ENCODE measurements at regions not wholly inside any gene's neighbourhood (a gene's known extent, or its start where the extent isn't known, plus 50 kb on each side); places are given as distances from the start of the nearest gene placed in this dataset.

DNA sequence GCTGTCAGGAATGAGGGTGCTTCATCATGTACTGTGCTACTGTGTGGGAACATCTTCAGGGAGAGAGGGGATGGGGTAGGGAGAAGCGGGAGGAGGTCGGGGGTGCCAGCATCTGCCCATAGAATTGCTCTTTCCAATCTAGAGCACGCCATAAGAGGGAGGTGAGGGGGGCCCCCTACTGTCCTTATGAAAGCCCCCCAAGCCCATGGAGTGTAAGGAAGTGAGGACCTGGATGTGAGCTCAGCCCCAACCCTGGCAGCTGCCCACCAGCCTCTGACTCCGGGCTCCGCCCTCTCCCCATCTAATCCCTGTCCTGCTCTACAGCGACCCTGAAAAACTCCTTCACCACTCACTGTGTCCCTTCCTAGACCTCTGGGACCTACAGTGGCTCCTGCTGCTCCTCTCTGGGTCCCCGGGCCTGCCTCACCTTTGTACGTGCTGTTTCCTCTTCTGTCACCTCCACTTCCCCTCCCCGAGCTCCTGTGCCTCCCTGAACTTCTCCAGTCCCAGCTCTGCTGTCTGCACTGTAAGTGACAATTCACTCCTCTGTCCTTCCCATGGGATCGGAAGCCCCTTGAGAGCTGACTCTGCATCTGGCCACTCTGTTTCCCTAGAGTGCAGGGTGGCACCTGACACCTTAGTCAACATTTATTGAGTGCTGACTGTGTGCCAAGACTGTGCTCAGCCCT, 269.4 kb downstream of the PTPRU start:
- no peak overlapping the region for H3K9ac ChIP-seq (ENCODE audit: low read depth in 1 of 2, low read length in 2 of 2)
- no peaks in the 10 kb centered on the region for H3K36me3 ChIP-seq (ENCODE audit: control insufficient read depth in 1 of 2, insufficient read depth in 2 of 2, low read length in 2 of 2)
- no peaks in the 10 kb centered on the region for H3K4me1 ChIP-seq (ENCODE audit: control insufficient read depth in 1 of 2, insufficient read depth in 2 of 2, low read length in 2 of 2)
- peaks cover 0 to 1% of the 10 kb centered on the region in 2 donors for H3K27me3 ChIP-seq (ENCODE audit: control insufficient read depth in 1 of 2, insufficient read depth in 2 of 2, low read length in 2 of 2)
- H3K27ac ChIP-seq (ENCODE audit: low read depth, low read length) = no peak overlapping the region
- no peaks in the 10 kb centered on the region for H3K9me3 ChIP-seq (ENCODE audit: control insufficient read depth in 1 of 2, low read length in 2 of 2)
- no peak overlapping the region for H3K4me3 ChIP-seq (ENCODE audit: low read depth in 1 of 2, low read length in 2 of 2)

- Histone ChIP-seq H3K9ac (ENCODE audit: low read depth in 1 of 2, low read length in 2 of 2) (no peak overlapping the region), H3K4me1 (ENCODE audit: control insufficient read depth in 1 of 2, insufficient read depth in 2 of 2, low read length in 2 of 2) (no peaks in the 10 kb centered on the region), H3K36me3 (ENCODE audit: control insufficient read depth in 1 of 2, insufficient read depth in 2 of 2, low read length in 2 of 2) (no peaks in the 10 kb centered on the region), H3K4me3 (ENCODE audit: low read depth in 1 of 2, low read length in 2 of 2) (no peak overlapping the region), H3K27me3 (ENCODE audit: control insufficient read depth in 1 of 2, insufficient read depth in 2 of 2, low read length in 2 of 2) (peaks cover 0 to 6% of the 10 kb centered on the region in 2 donors), H3K27ac (ENCODE audit: low read depth, low read length) (no peak overlapping the region), H3K9me3 (ENCODE audit: control insufficient read depth in 1 of 2, low read length in 2 of 2) (no peaks in the 10 kb centered on the region)
Observed at GRCh38 chr1:29504709-29505410, 268.5 kb downstream of the PTPRU start.

DNA sequence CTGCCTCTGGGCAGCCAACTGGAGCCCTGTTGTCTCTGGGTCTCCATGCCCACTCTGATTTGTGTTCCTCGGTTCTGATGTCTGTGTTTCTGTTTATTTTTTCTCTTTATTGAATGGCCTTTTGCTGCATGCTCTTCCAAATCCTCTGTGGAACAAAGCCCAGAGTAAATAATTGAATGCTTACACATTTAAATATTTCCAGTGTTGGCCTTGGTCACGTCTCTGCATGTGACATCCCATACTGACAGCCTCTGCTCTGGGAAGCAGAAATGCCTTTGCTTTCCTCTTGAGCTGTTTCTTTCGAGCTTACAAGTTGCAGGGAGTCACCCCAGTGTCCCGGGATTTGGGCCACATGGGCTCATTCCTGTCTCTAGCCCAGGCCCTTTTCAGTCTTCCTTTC, 267.9 kb downstream of the PTPRU start:
- H3K27me3 ChIP-seq (ENCODE audit: control insufficient read depth in 1 of 2, insufficient read depth in 2 of 2, low read length in 2 of 2) = peaks cover 0 to 6% of the 10 kb centered on the region in 2 donors
- H3K4me3 ChIP-seq (ENCODE audit: low read depth in 1 of 2, low read length in 2 of 2) = no peak overlapping the region
- no peaks in the 10 kb centered on the region for H3K9me3 ChIP-seq (ENCODE audit: control insufficient read depth in 1 of 2, low read length in 2 of 2)
- H3K27ac ChIP-seq (ENCODE audit: low read depth, low read length) = no peak overlapping the region
- no peaks in the 10 kb centered on the region for H3K36me3 ChIP-seq (ENCODE audit: control insufficient read depth in 1 of 2, insufficient read depth in 2 of 2, low read length in 2 of 2)
- no peaks in the 10 kb centered on the region for H3K4me1 ChIP-seq (ENCODE audit: control insufficient read depth in 1 of 2, insufficient read depth in 2 of 2, low read length in 2 of 2)
- no peak overlapping the region for H3K9ac ChIP-seq (ENCODE audit: low read depth in 1 of 2, low read length in 2 of 2)

GRCh38 chr1:29502911-29503840, 266.9 kb downstream of the PTPRU start:
- no peaks in the 10 kb centered on the region for H3K4me1 ChIP-seq (ENCODE audit: control insufficient read depth in 1 of 2, insufficient read depth in 2 of 2, low read length in 2 of 2)
- H3K9me3 ChIP-seq (ENCODE audit: control insufficient read depth in 1 of 2, low read length in 2 of 2) = no peaks in the 10 kb centered on the region
- H3K27me3 ChIP-seq (ENCODE audit: control insufficient read depth in 1 of 2, insufficient read depth in 2 of 2, low read length in 2 of 2) = peaks cover 0 to 8% of the 10 kb centered on the region in 2 donors
- no peaks in the 10 kb centered on the region for H3K36me3 ChIP-seq (ENCODE audit: control insufficient read depth in 1 of 2, insufficient read depth in 2 of 2, low read length in 2 of 2)
- no peak overlapping the region for H3K9ac ChIP-seq (ENCODE audit: low read depth in 1 of 2, low read length in 2 of 2)
- H3K4me3 ChIP-seq (ENCODE audit: low read depth in 1 of 2, low read length in 2 of 2) = no peak overlapping the region
- no peak overlapping the region for H3K27ac ChIP-seq (ENCODE audit: low read depth, low read length)

DNA sequence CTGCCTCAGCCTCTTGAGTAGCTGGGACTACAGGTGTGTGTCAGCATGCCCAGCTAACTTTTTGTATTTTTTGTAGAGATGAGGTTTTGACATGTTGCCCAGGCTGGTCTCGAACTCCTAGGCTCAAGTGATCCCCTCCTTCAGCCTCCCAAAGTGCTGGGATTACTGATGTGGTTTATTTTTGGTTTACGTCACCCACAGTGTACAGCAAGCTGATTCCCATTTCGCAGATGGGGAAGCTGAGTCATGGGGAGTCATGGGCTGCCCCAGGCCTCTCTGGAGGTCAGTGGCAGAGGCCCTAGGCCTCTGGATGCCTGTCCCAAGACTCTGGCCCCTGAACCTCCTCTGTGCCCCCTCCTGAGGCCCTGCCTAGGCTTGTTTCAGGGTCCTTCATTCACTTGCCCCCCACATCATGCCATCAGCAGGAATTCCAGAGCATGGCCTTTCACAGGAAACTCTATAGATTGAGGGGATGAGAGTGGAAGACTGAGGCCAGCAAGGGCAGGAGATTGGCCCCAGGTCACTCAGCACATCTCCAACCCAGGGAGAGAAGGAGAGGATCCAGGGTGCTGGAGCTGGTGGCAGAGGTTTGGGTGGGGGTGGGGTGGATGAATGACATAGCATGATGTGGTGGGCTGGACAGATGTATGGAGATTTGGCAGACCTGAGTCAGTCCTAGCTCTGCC, 266.0 kb downstream of the PTPRU start:
- H3K27ac ChIP-seq (ENCODE audit: low read depth, low read length) = no peak overlapping the region
- H3K9ac ChIP-seq (ENCODE audit: low read depth in 1 of 2, low read length in 2 of 2) = no peak overlapping the region
- peaks cover 0 to 8% of the 10 kb centered on the region in 2 donors for H3K27me3 ChIP-seq (ENCODE audit: control insufficient read depth in 1 of 2, insufficient read depth in 2 of 2, low read length in 2 of 2)
- no peaks in the 10 kb centered on the region for H3K4me1 ChIP-seq (ENCODE audit: control insufficient read depth in 1 of 2, insufficient read depth in 2 of 2, low read length in 2 of 2)
- H3K9me3 ChIP-seq (ENCODE audit: control insufficient read depth in 1 of 2, low read length in 2 of 2) = no peaks in the 10 kb centered on the region
- H3K4me3 ChIP-seq (ENCODE audit: low read depth in 1 of 2, low read length in 2 of 2) = no peak overlapping the region
- no peaks in the 10 kb centered on the region for H3K36me3 ChIP-seq (ENCODE audit: control insufficient read depth in 1 of 2, insufficient read depth in 2 of 2, low read length in 2 of 2)

GRCh38 chr1:29501227-29501976, 265.1 kb downstream of the PTPRU start:
- Histone ChIP-seq H3K9me3 (ENCODE audit: control insufficient read depth in 1 of 2, low read length in 2 of 2) (no peaks in the 10 kb centered on the region), H3K27me3 (ENCODE audit: control insufficient read depth in 1 of 2, insufficient read depth in 2 of 2, low read length in 2 of 2) (peaks cover 0 to 8% of the 10 kb centered on the region in 2 donors), H3K4me1 (ENCODE audit: control insufficient read depth in 1 of 2, insufficient read depth in 2 of 2, low read length in 2 of 2) (no peaks in the 10 kb centered on the region), H3K9ac (ENCODE audit: low read depth in 1 of 2, low read length in 2 of 2) (no peak overlapping the region), H3K36me3 (ENCODE audit: control insufficient read depth in 1 of 2, insufficient read depth in 2 of 2, low read length in 2 of 2) (no peaks in the 10 kb centered on the region), H3K4me3 (ENCODE audit: low read depth in 1 of 2, low read length in 2 of 2) (no peak overlapping the region), H3K27ac (ENCODE audit: low read depth, low read length) (no peak overlapping the region)

DNA sequence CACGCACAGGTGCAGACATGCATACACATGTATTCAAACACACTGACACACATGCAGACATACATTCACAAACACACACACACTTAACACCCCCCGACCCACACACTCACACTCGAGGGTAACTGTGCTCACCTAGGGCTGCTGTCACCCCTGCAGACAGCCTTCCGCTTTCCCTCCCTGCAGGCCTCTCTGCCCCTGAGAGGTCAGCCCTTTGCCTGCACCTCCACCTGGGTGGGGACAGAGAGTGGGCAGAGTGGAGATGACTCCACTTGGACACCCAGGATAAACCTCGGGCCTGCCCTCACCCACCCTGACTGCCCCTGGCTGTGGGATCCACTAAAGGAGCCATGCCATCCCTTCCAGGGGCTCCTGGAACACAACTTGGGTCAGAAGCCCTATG, 264.3 kb downstream of the PTPRU start:
- Histone ChIP-seq H3K9me3 (ENCODE audit: control insufficient read depth in 1 of 2, low read length in 2 of 2) (peaks cover 0 to 3% of the 10 kb centered on the region in 2 donors), H3K27me3 (ENCODE audit: control insufficient read depth in 1 of 2, insufficient read depth in 2 of 2, low read length in 2 of 2) (peaks cover 0 to 8% of the 10 kb centered on the region in 2 donors), H3K4me1 (ENCODE audit: control insufficient read depth in 1 of 2, insufficient read depth in 2 of 2, low read length in 2 of 2) (no peaks in the 10 kb centered on the region), H3K9ac (ENCODE audit: low read depth in 1 of 2, low read length in 2 of 2) (no peak overlapping the region), H3K27ac (ENCODE audit: low read depth, low read length) (no peak overlapping the region), H3K36me3 (ENCODE audit: control insufficient read depth in 1 of 2, insufficient read depth in 2 of 2, low read length in 2 of 2) (no peaks in the 10 kb centered on the region), H3K4me3 (ENCODE audit: low read depth in 1 of 2, low read length in 2 of 2) (no peak overlapping the region)

DNA sequence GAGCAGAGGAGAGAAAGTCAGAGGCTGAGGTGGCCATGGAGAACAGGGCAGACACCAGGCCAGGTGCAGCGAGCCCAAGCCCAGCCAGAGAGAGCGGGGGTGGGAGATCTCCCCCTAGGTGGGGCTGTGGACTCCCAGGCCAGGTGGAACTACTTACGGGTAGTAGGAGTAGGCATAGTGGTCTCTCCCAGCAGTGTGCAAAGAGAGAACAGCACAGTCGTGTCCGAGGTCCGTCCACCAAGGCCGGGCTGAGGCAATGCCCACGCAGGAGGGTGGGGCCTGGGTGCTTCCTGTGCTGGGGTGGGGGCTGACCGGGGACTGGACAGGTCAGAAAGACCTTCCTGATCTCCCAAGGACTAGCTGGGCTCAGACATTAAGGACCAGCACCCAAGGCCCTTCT, 263.7 kb downstream of the PTPRU start:
- H3K4me1 ChIP-seq (ENCODE audit: control insufficient read depth in 1 of 2, insufficient read depth in 2 of 2, low read length in 2 of 2) = no peaks in the 10 kb centered on the region
- no peaks in the 10 kb centered on the region for H3K36me3 ChIP-seq (ENCODE audit: control insufficient read depth in 1 of 2, insufficient read depth in 2 of 2, low read length in 2 of 2)
- H3K4me3 ChIP-seq (ENCODE audit: low read depth in 1 of 2, low read length in 2 of 2) = no peak overlapping the region
- no peak overlapping the region for H3K9ac ChIP-seq (ENCODE audit: low read depth in 1 of 2, low read length in 2 of 2)
- H3K27me3 ChIP-seq (ENCODE audit: control insufficient read depth in 1 of 2, insufficient read depth in 2 of 2, low read length in 2 of 2) = peaks cover 0 to 8% of the 10 kb centered on the region in 2 donors
- H3K9me3 ChIP-seq (ENCODE audit: control insufficient read depth in 1 of 2, low read length in 2 of 2) = peaks cover 0 to 3% of the 10 kb centered on the region in 2 donors
- H3K27ac ChIP-seq (ENCODE audit: low read depth, low read length) = no peak overlapping the region

DNA sequence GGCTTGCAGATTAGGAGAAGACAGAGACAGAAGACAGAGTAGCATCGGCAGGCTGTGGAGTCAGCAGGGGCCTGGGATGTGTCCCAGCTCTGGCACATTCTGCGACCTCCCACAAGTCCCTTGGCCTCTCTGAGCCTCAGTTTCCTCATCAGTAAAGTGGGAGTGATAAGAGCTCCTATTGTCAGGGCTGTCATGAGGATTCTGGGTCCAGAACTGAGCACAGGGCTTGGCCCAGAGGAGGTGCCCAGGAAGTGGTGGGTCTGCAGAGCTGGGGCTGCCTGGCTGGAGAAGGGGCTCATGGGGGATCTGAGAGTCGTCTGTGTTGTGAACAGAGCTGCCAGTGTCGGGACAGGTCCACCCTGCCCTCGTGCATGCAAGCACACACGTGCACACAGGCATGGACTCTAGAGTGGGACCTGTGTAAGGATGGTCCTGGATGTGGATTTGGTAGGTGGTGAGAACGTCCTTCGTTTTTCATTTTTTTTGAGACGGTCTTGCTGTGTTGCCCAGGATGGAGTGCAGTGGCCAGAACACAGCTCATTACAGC, 262.9 kb downstream of the PTPRU start:
- Histone ChIP-seq H3K27me3 (ENCODE audit: control insufficient read depth in 1 of 2, insufficient read depth in 2 of 2, low read length in 2 of 2) (peaks cover 0 to 8% of the 10 kb centered on the region in 2 donors), H3K9ac (ENCODE audit: low read depth in 1 of 2, low read length in 2 of 2) (no peak overlapping the region), H3K9me3 (ENCODE audit: control insufficient read depth in 1 of 2, low read length in 2 of 2) (peaks cover 0 to 3% of the 10 kb centered on the region in 2 donors), H3K4me1 (ENCODE audit: control insufficient read depth in 1 of 2, insufficient read depth in 2 of 2, low read length in 2 of 2) (no peaks in the 10 kb centered on the region), H3K4me3 (ENCODE audit: low read depth in 1 of 2, low read length in 2 of 2) (no peak overlapping the region), H3K27ac (ENCODE audit: low read depth, low read length) (no peak overlapping the region), H3K36me3 (ENCODE audit: control insufficient read depth in 1 of 2, insufficient read depth in 2 of 2, low read length in 2 of 2) (no peaks in the 10 kb centered on the region)

All from duodenal mucosa (tissue), 2 donors.